DND-41 (cell line): ENCODE measurements at regions not wholly inside any gene's neighbourhood (a gene's known extent, or its start where the extent isn't known, plus 50 kb on each side); places are given as distances from the start of the nearest gene placed in this dataset.

Experiments
- CTCF ChIP-seq: IDR thresholded peaks from 2 replicates; pipeline ENCODE4 v1.5.1; 2012; ENCODE audit warnings: borderline replicate concordance, low read length, moderate library complexity, mild to moderate bottlenecking; ENCODE audit not compliant: poor library complexity, severe bottlenecking; ENCODE audit errors: extremely low read depth
- EZH2 ChIP-seq: IDR thresholded peaks from 3 replicates; pipeline ENCODE4 v1.6.1; 2012; ENCODE audit warnings: borderline replicate concordance, low read depth, mild to moderate bottlenecking, moderate library complexity, low read length, inconsistent platforms; ENCODE audit not compliant: severe bottlenecking

GRCh38 chr18:10100941-10101701, 187.3 kb downstream of the VAPA start:
- TF ChIP-seq CTCF (no peak), EZH2 (no peak)
